ENCODE measurements at regions not wholly inside any gene's neighbourhood (a gene's known extent, or its start where the extent isn't known, plus 50 kb on each side); places are given as distances from the start of the nearest gene placed in this dataset.
"Not testable (repeated sequence)": the region's sequence is repeated elsewhere in the genome, so short reads cannot be mapped to it uniquely, and the experiment has no call there.

DNA sequence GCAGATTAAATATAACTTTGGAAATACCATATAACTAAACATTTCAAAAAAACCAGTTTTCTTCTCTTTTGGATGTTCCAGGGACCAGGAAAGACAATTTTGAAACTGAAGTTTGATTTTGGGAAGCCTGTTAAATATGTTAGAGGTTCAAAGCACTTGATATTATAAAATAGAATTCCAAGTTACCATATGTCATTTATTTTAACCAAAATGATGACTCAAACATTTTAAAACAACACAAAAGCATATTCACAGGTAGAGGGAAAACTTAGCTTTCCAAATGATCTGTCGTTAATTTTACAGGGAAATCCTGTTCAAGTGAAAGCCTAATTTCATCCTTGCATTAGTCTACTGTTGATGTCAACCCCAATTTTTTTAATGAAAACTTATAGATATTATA is 575.3 kb upstream of the TPTE start:
- TF ChIP-seq, protein P1, sequence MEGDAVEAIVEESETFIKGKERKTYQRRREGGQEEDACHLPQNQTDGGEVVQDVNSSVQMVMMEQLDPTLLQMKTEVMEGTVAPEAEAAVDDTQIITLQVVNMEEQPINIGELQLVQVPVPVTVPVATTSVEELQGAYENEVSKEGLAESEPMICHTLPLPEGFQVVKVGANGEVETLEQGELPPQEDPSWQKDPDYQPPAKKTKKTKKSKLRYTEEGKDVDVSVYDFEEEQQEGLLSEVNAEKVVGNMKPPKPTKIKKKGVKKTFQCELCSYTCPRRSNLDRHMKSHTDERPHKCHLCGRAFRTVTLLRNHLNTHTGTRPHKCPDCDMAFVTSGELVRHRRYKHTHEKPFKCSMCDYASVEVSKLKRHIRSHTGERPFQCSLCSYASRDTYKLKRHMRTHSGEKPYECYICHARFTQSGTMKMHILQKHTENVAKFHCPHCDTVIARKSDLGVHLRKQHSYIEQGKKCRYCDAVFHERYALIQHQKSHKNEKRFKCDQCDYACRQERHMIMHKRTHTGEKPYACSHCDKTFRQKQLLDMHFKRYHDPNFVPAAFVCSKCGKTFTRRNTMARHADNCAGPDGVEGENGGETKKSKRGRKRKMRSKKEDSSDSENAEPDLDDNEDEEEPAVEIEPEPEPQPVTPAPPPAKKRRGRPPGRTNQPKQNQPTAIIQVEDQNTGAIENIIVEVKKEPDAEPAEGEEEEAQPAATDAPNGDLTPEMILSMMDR (conservative IDR thresholded peaks at IDR 0.05; ENCODE audit: low read length), result not testable (repeated sequence)
- TF ChIP-seq EZH2phosphoT487 (IDR thresholded peaks at IDR 0.05; ENCODE audit: borderline replicate concordance, low read depth, low read length), result not testable (repeated sequence)
